ENCODE measurements at regions not wholly inside any gene's neighbourhood (a gene's known extent, or its start where the extent isn't known, plus 50 kb on each side); places are given as distances from the start of the nearest gene placed in this dataset.

GRCh38 chr12:123032736-123033391 is 52.4 kb downstream of the ARL6IP4 start:
- TF ChIP-seq POLR2A (IDR thresholded peaks at IDR 0.05; ENCODE audit: low read length) (no peak), GATA1 (IDR thresholded peaks at IDR 0.05; ENCODE audit: low read depth, low read length) (no peak)
